ENCODE measurements at regions not wholly inside any gene's neighbourhood (a gene's known extent, or its start where the extent isn't known, plus 50 kb on each side); places are given as distances from the start of the nearest gene placed in this dataset.

DNA sequence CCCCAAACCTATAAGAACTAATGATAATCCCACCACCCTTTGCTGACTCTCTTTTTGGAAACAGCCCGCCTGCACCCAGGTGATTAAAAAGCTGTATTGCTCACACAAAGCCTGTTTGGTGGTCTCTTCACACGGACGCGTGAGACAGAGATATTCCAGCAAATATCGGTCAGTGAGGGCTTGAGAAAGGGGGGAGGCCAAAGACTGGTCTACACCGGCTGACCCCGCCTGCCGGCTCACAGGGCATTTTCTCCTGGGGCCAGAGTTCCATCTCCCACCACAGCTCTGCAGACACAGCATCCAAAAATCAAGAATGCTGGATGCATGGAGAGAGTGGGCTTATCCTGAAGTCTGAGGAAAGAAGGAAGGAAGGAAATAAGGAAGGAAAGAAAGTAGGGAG, 176.0 kb downstream of the SHOX start:
- no peaks in the 10 kb centered on the region for H3K4me1 ChIP-seq
- ATAC-seq (no peak), DNase-seq (no peak)
- H3K27ac ChIP-seq: no peak overlapping the region
- H3K27me3 ChIP-seq (ENCODE audit: low read depth): no peaks in the 10 kb centered on the region
- TF ChIP-seq, protein P1, sequence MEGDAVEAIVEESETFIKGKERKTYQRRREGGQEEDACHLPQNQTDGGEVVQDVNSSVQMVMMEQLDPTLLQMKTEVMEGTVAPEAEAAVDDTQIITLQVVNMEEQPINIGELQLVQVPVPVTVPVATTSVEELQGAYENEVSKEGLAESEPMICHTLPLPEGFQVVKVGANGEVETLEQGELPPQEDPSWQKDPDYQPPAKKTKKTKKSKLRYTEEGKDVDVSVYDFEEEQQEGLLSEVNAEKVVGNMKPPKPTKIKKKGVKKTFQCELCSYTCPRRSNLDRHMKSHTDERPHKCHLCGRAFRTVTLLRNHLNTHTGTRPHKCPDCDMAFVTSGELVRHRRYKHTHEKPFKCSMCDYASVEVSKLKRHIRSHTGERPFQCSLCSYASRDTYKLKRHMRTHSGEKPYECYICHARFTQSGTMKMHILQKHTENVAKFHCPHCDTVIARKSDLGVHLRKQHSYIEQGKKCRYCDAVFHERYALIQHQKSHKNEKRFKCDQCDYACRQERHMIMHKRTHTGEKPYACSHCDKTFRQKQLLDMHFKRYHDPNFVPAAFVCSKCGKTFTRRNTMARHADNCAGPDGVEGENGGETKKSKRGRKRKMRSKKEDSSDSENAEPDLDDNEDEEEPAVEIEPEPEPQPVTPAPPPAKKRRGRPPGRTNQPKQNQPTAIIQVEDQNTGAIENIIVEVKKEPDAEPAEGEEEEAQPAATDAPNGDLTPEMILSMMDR (IDR thresholded peaks at IDR 0.05): no peak
- no peaks in the 10 kb centered on the region for H3K9me3 ChIP-seq
- intact Hi-C loops (cut with DNase I): no loop called here
- no peaks in the 10 kb centered on the region for H3K36me3 ChIP-seq
- H3K4me3 ChIP-seq: no peak overlapping the region

DNA sequence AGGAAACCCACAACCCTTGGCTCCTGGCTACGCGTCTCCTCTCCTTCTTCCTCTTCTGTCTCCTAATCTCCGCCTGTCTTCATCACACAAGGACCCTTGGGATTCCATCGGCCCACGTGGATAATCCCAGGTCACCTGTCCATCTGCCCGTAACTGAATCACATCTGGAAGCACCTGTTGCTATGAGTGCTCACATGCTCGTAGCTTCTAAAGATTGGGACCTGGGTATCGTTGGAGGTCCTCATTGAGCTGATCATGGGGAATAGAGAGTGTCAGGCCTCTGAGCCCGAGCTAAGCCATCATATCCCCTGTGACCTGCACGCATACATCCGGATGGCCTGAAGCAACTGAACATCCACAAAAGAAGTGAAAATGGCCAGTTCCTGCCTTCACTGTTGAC, 175.4 kb downstream of the SHOX start:
- DNase-seq (no peak), ATAC-seq (no peak)
- Histone ChIP-seq H3K4me3 (no peak overlapping the region), H3K9me3 (no peaks in the 10 kb centered on the region), H3K36me3 (no peaks in the 10 kb centered on the region), H3K27me3 (ENCODE audit: low read depth) (no peaks in the 10 kb centered on the region), H3K4me1 (no peaks in the 10 kb centered on the region), H3K27ac (no peak overlapping the region)
- intact Hi-C loops (cut with DNase I): no loop called here
- TF ChIP-seq, protein P1 (IDR thresholded peaks at IDR 0.05): no peak

DNA sequence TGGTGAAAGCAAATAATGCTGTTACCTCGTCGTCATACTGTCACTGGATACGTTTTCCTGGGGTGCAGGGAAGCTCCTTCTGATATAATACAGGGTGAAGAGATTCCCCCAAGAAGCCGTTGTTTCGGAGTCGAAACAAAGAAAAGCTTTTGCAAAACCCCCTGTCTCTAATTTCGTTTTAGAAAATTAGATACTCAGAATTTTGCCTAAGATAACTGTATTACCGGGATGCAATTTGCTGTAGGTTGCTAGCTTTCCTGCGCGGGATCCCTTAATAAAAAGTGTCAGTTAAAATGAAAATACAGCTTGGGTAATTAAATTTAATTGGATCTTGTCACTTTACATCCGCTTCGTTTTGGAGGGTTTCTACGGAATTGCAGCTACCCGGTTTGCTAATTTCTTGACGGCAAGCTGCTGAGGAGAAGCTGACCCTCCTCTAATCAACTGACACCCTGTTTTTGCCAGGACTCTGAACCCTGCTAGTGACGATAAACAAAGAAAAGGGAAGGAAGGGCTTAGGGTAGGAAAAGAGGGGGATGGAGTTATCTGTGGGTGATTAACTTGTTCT, 174.6 kb downstream of the SHOX start:
- H3K36me3 ChIP-seq: no peaks in the 10 kb centered on the region
- TF ChIP-seq, protein P1 (IDR thresholded peaks at IDR 0.05): no peak
- intact Hi-C loops (cut with DNase I): no loop called here
- no peaks in the 10 kb centered on the region for H3K27me3 ChIP-seq (ENCODE audit: low read depth)
- H3K4me3 ChIP-seq: no peak overlapping the region
- H3K9me3 ChIP-seq: no peaks in the 10 kb centered on the region
- no peak overlapping the region for H3K27ac ChIP-seq
- no peaks in the 10 kb centered on the region for H3K4me1 ChIP-seq
- ATAC-seq (no peak), DNase-seq (no peak)

DNA sequence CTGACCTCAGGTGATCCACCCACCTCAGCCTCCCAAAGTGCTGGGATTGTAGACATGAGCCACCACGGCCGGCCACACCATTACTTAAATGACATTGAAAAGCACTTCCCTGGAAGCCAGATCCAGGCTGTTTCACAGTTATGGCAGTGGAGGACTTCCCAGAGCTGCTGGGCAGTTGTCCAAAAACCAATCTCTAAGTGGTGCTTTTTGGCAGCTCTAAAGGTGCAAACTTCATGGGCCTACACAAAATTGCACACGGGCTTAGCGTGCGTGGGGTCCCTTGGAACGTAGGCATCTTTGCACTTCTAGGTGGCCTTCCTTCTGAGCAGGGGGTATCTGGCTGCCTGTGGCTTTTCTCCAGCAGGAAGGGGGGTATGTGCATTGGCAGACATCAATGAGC, 172.3 kb downstream of the SHOX start:
- no peaks in the 10 kb centered on the region for H3K27me3 ChIP-seq (ENCODE audit: low read depth)
- no peak overlapping the region for H3K27ac ChIP-seq
- intact Hi-C loops (cut with DNase I): no loop called here
- H3K36me3 ChIP-seq: no peaks in the 10 kb centered on the region
- DNase-seq (no peak), ATAC-seq (no peak)
- TF ChIP-seq, protein P1 (IDR thresholded peaks at IDR 0.05): no peak
- H3K4me1 ChIP-seq: no peaks in the 10 kb centered on the region
- no peak overlapping the region for H3K4me3 ChIP-seq
- no peaks in the 10 kb centered on the region for H3K9me3 ChIP-seq

DNA sequence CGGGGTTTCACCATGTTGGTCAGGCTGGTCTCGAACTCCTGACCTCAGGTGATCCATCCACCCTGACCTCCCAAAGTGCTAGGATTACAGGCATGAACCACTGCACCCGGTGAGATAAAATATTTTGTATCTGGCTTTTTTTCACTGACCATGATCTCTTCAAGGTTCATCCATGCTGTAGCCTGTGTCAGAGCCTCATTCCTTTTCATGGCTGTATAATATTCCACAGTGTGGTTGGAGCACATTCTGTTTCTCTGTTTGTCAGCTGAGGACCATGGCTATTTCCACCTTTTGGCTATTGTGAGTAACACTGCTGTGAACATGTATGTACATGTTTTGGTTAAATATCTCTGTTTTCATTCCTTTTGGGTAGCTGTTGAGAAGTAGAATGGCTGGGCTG, 169.2 kb downstream of the SHOX start:
- no peak overlapping the region for H3K27ac ChIP-seq
- no peaks in the 10 kb centered on the region for H3K27me3 ChIP-seq (ENCODE audit: low read depth)
- H3K9me3 ChIP-seq: no peaks in the 10 kb centered on the region
- ATAC-seq (no peak), DNase-seq (no peak)
- H3K4me3 ChIP-seq: no peak overlapping the region
- TF ChIP-seq, protein P1 (IDR thresholded peaks at IDR 0.05): no peak
- H3K4me1 ChIP-seq: no peaks in the 10 kb centered on the region
- intact Hi-C loops (cut with DNase I): no loop called here
- no peaks in the 10 kb centered on the region for H3K36me3 ChIP-seq

DNA sequence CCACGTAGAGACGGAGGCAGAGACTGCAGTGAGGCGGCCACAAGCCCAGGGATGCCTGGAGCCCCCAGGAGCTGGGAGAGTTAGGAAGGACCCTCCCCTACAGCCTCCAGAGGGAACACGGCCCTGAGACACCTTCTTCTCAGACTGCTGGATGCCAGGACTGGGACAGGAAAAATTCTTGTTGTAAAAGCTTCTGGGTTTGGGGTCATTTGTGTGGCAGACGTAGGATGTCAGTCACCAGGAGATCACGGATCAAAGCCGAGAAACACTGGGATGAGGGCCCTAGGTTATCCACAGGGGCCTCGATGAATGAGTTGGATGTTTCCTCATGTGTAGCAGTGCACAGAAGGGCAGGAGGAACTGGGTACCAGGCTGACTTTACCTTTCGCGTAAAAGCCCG, 163.7 kb downstream of the SHOX start:
- TF ChIP-seq, protein P1 (IDR thresholded peaks at IDR 0.05): no peak
- intact Hi-C loops (cut with DNase I): no loop called here
- no peak for ATAC-seq

More for the DNA sequence above, 163.7 kb downstream of the SHOX start:
- Histone ChIP-seq H3K27ac (no peak overlapping the region), H3K9me3 (no peaks in the 10 kb centered on the region), H3K4me1 (no peaks in the 10 kb centered on the region), H3K27me3 (ENCODE audit: low read depth) (peaks cover 13% of the 10 kb centered on the region), H3K4me3 (no peak overlapping the region), H3K36me3 (no peaks in the 10 kb centered on the region)
- no peak for DNase-seq
